HS-5 (cell line): ENCODE measurements at regions not wholly inside any gene's neighbourhood (a gene's known extent, or its start where the extent isn't known, plus 50 kb on each side); places are given as distances from the start of the nearest gene placed in this dataset.

Experiments
- DNase-seq: peaks from one replicate; pipeline ENCODE4 v3.0.0-alpha.2; 2012; ENCODE audit warnings: low read depth

- no peak for DNase-seq
These were observed 496.9 kb upstream of the CELF2 start for GRCh38 chr10:10520491-10521385.

DNA sequence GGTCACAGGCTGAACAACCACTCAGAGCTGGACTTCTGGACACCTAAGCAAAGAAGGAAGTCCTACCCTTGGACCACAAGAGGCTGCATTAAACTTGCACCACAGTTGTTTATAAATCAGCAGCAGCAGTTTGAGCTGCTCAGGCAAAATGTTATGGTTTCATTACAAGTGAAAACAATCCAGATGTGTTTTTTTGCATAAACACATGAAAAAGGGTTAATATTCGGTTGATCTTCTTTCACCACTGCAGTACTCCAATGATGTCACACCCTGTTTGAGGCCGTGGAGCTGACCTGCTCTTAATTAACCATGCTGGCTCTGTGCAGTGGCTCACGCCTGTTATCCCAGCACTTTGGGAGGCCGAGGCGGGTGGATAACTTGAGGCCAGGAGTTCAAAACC is 490.8 kb upstream of the CELF2 start:
- no peak for DNase-seq

DNA sequence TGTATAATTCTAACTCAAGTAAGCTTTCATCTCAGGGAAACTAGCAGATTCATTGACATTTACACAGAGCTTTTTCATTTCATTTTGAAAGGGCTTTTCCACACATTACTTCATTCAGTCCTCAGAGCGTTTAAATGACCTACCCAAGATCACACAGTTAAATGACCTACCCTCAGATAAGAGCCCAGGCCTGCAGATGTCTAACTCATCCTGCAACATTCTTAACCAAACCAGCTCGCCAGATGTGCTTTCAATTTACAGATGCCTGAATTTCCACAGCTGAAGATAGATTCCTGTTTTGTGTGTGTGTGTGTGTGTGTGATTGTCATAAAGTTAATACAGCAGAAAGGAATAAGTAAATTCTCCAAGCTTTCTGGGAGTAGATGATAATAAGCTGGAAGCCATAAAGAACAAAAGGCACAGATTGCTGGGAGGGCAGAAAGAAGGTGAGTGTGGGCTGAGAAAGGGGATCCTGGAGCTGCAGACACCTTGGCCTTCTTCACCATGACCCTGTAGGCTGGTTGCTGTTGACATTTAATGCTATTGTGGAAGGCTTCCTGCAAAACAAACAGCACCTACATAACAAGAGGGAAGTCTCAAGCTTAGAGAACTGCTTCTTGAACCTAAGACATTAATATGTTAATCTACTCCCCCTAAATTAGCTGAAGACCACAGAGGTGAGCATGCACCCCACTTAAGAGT is 489.7 kb upstream of the CELF2 start:
- no peak for DNase-seq

GRCh38 chr10:10528563-10528910 is 489.1 kb upstream of the CELF2 start:
- peak; percentile 1 for DNase-seq

GRCh38 chr10:10530313-10530712 is 487.4 kb upstream of the CELF2 start:
- no peak for DNase-seq

GRCh38 chr10:10532236-10532635 is 485.4 kb upstream of the CELF2 start:
- DNase-seq: no peak

- DNase-seq: no peak
These were observed 484.8 kb upstream of the CELF2 start for GRCh38 chr10:10532826-10533225.

- no peak for DNase-seq
These were observed 484.2 kb upstream of the CELF2 start for GRCh38 chr10:10533437-10533836.

DNA sequence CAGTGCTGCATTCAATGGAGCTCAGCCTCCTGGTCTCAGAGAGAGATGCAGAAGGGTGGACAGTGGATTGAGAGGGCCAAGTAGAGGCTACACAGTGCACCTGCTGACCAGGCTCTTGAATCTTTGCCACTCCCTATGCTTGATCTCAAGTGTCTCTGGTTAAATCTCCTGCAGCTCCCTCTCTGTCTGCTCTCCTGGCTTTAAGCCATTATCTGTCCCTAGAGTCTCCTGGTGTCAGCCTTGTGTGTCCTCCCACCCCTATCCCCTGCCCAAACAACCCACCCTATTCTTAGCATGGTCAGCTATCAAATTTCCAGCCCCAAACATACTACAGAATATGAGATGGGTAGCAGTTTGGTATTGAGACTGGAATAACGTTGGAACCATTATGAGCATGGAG is 479.3 kb upstream of the CELF2 start:
- no peak for DNase-seq

DNA sequence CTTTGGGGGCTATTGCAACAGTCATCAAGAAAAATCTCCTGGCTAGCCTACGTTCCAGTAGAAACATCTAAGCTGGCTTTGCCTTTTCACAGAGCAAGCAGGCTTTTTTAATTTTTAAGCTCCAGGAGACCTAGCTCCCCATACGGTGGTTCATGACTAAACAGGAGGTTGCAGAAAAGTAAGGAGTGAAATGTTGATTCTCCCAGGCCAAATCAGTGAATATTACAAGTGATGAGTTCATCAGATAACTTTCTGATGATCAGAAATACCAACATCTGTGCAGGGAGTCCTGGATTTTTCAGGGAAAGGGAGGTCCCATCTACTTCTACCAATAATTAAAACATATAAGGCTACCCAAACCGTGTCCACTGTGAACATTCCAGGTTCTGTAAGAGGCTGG is 477.3 kb upstream of the CELF2 start:
- DNase-seq: no peak

- no peak for DNase-seq
These were observed 475.2 kb upstream of the CELF2 start for GRCh38 chr10:10542477-10542876.

- no peak for DNase-seq
These were observed 472.8 kb upstream of the CELF2 start for GRCh38 chr10:10544890-10545289.

DNA sequence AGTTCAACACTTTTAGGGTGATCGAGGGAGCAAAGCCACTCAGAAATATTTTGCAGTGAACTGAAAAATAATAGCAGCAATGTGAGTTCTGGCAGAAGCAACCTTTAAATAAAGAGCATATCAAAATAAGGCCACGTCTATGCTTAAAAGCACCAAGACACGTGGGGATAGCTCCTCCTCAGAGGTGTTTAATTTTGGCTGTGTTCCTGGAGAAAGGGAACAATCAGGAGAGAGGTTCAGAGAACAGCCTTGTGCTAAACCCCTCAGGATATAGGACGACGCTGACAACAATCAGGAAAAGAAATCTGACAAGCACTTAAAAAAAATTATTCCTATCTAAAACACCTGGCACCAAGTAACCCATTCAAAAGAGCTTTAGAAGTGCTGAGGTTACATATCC is 471.9 kb upstream of the CELF2 start:
- DNase-seq: no peak

DNA sequence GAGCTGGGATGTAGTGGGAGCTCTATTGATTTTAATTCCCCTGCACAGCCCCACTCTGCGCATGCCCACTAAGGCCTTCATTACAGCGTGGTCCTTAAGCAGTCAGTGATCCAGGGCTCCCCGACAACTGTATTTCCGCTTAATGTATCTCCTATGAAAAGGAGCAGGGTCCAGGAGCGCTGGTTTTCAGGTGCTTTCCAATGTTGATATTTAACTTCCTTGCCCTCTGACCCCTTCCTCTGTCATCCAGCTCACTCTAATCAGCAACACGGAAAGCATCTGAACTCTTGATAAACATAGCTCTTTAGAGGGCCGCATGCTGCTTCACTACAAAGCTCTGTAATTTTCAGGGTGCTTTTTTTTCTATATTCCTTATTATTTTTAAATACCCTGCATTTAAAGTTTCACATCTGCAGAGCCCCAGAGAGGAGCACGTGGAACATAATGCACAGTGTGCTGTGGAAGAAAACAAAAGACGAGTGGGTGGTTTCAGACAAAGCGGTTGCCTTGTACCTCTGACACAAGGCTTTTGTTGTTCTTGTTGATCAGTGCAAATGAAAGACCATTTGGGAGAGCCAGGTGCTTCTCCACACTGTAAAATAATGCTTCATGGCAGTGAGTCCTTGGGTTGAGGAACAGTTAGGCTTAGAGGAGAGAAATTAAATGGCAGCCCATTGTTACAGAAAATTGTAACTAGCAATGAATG is 465.9 kb upstream of the CELF2 start:
- DNase-seq: no peak

- DNase-seq: no peak
These were observed 464.7 kb upstream of the CELF2 start for GRCh38 chr10:10552948-10553347.

DNA sequence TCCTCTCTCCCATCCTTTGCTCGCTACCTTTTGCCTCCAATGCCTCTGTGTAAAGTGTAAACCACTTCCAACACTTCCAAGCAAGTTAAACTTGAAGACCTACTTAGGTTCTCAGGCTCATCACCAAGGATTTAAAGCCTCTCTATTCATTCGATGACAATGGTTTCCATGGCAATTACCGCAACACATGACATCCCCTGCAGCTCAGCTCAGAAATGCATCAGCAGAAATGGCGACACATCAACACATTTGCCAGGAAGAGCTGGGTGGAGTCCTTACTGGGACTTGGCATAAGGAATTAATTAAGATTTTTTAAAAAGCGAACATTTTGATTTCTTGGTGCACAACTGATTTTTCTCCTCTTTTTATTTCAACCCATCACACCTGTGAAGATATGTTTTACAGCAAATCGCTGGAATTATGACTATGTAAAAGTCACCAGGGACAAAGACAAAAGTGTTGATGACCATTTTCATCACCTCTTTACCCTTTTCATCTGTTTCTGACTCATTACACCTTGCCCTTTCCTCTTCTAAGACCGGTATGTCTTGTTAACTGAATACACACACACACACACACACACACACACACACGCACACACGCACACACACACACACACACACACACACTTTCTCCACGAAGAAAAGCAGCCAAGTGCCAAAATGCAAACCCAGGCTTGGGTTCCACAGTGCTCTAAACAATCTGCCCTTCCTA is 453.4 kb upstream of the CELF2 start:
- no peak for DNase-seq

DNA sequence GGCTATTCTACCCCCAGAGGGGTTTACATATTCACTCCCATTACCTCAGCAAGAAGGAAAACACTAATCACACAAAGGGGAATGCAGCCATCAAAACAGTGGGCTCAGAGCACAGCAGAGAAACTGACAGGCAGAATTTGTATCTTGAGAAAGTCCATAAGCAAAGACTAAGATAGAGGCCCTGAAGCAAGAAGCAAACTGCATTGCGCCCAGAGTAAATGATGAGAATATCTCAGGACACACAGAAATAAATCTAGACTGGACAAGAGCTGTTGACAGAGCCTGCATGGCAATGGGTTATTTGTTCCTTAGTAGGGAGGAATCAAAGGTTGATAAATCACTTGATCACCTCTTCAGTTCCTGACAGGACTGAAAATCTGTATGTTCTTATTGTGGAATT is 440.7 kb upstream of the CELF2 start:
- DNase-seq: no peak

- DNase-seq: no peak
These were observed 438.0 kb upstream of the CELF2 start for GRCh38 chr10:10579709-10580108.

- DNase-seq: no peak
These were observed 433.5 kb upstream of the CELF2 start for GRCh38 chr10:10584161-10584560.

- DNase-seq: no peak
These were observed 429.8 kb upstream of the CELF2 start for GRCh38 chr10:10587744-10588393.

DNA sequence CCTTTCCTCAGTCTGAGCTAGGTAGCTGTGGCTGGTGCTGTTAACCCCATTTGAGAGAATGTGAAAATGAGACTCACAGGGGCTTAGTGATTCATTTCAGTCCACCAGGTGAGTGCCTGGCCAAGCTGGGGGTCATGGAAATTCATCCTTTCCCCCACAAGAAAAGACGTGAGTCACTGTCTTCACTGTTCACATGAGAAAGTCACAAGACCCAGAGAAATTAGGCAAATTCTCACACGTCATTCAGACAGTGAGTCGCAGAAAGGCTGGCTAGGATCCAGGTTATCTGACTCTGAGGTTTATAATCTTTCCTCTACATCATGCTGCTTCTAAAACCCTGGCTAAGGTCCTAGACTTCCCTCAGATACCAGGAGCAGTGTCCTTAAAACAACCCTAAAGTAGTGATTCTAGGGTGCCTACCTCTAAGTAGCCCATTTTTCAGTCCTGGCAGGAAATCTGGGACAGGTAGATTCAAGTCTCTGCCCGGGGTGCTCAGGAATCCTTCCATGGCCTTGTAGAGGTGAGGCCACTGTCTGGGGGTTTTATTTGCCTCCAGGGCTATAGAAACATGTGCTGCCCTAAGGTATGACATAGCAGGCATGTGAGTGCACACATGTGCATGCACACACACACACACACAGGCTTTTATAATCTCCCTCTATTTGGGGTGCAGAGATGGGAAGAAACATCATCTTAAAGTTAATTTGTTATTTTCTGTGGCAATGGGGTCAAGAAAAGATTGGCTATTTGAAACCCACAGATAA is 427.9 kb upstream of the CELF2 start:
- DNase-seq: peak; percentile 65
